Neuron (in vitro differentiated cells): ENCODE measurements at regions not wholly inside any gene's neighbourhood (a gene's known extent, or its start where the extent isn't known, plus 50 kb on each side); places are given as distances from the start of the nearest gene placed in this dataset.

Source experiments
- H2AFZ ChIP-seq: one replicate; pipeline ENCODE4 v1.6.1; 2013; ENCODE audit warnings: low read depth, mild to moderate bottlenecking, inconsistent platforms, low read length, moderate library complexity
- H3K27me3 ChIP-seq: one replicate; pipeline ENCODE4 v1.6.1; 2013; ENCODE audit warnings: low read length; ENCODE audit not compliant: insufficient read depth
- H3K36me3 ChIP-seq: one replicate; pipeline ENCODE4 v1.6.1; 2013; ENCODE audit warnings: low read length; ENCODE audit not compliant: insufficient read depth
- H3K4me1 ChIP-seq: one replicate; pipeline ENCODE4 v1.6.1; 2013; ENCODE audit warnings: low read length; ENCODE audit not compliant: insufficient read depth
- H3K4me3 ChIP-seq: 2 replicates; pipeline ENCODE4 v1.5.1; 2013; ENCODE audit warnings: mild to moderate bottlenecking, low read length, moderate library complexity
- H3K9me3 ChIP-seq: one replicate; pipeline ENCODE4 v1.6.1; 2013; ENCODE audit warnings: low read length

DNA sequence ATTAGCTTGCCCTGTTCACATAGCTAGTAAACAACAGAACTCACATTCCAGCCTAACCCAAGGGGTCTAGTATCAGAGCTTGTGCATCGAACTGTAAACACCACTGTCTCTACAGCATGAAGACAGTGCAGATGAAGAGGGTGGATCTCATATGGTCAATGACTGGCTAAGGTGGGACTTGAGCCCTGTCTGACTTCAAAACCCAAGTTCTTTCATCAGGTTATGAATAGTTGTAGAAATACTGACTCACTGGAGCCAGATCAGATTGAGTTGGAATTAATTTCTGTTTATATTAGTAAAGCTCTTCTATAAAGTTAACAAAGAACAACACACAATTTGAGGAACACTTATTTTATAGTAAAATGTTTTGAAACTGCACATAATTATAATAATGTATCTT lies 161.7 kb upstream of the ARHGAP20 start:
- no peak overlapping the region for H3K4me3 ChIP-seq
- no peak overlapping the region for H2AFZ ChIP-seq
- H3K9me3 ChIP-seq = no peaks in the 10 kb centered on the region
- H3K4me1 ChIP-seq = no peaks in the 10 kb centered on the region
- no peaks in the 10 kb centered on the region for H3K36me3 ChIP-seq
- no peaks in the 10 kb centered on the region for H3K27me3 ChIP-seq

- no peaks in the 10 kb centered on the region for H3K36me3 ChIP-seq
- H3K27me3 ChIP-seq = no peaks in the 10 kb centered on the region
- H3K9me3 ChIP-seq = no peaks in the 10 kb centered on the region
- no peaks in the 10 kb centered on the region for H3K4me1 ChIP-seq
- H3K4me3 ChIP-seq = no peak overlapping the region
- no peak overlapping the region for H2AFZ ChIP-seq
These were observed 158.7 kb upstream of the ARHGAP20 start for GRCh38 chr11:110870816-110871522.

GRCh38 chr11:110867951-110868350 lies 155.7 kb upstream of the ARHGAP20 start:
- H3K4me3 ChIP-seq = no peak overlapping the region
- no peaks in the 10 kb centered on the region for H3K4me1 ChIP-seq
- H3K9me3 ChIP-seq = no peaks in the 10 kb centered on the region
- no peak overlapping the region for H2AFZ ChIP-seq
- H3K36me3 ChIP-seq = no peaks in the 10 kb centered on the region
- no peaks in the 10 kb centered on the region for H3K27me3 ChIP-seq

GRCh38 chr11:110866081-110866480 lies 153.8 kb upstream of the ARHGAP20 start:
- Histone ChIP-seq H3K36me3 (no peaks in the 10 kb centered on the region), H3K4me1 (no peaks in the 10 kb centered on the region), H3K9me3 (no peaks in the 10 kb centered on the region), H3K4me3 (no peak overlapping the region), H2AFZ (no peak overlapping the region), H3K27me3 (no peaks in the 10 kb centered on the region)

GRCh38 chr11:110862407-110862806 lies 150.2 kb upstream of the ARHGAP20 start:
- Histone ChIP-seq H3K9me3 (no peaks in the 10 kb centered on the region), H3K27me3 (no peaks in the 10 kb centered on the region), H3K4me1 (no peaks in the 10 kb centered on the region), H3K36me3 (no peaks in the 10 kb centered on the region), H2AFZ (no peak overlapping the region), H3K4me3 (no peak overlapping the region)

GRCh38 chr11:110860461-110860860 lies 148.2 kb upstream of the ARHGAP20 start:
- Histone ChIP-seq H3K4me1 (no peaks in the 10 kb centered on the region), H3K4me3 (no peak overlapping the region), H3K36me3 (no peaks in the 10 kb centered on the region), H3K27me3 (no peaks in the 10 kb centered on the region), H2AFZ (no peak overlapping the region), H3K9me3 (no peaks in the 10 kb centered on the region)

GRCh38 chr11:110859998-110860397 lies 147.8 kb upstream of the ARHGAP20 start:
- no peaks in the 10 kb centered on the region for H3K27me3 ChIP-seq
- H3K36me3 ChIP-seq = no peaks in the 10 kb centered on the region
- H2AFZ ChIP-seq = no peak overlapping the region
- H3K4me3 ChIP-seq = no peak overlapping the region
- H3K4me1 ChIP-seq = no peaks in the 10 kb centered on the region
- H3K9me3 ChIP-seq = no peaks in the 10 kb centered on the region

DNA sequence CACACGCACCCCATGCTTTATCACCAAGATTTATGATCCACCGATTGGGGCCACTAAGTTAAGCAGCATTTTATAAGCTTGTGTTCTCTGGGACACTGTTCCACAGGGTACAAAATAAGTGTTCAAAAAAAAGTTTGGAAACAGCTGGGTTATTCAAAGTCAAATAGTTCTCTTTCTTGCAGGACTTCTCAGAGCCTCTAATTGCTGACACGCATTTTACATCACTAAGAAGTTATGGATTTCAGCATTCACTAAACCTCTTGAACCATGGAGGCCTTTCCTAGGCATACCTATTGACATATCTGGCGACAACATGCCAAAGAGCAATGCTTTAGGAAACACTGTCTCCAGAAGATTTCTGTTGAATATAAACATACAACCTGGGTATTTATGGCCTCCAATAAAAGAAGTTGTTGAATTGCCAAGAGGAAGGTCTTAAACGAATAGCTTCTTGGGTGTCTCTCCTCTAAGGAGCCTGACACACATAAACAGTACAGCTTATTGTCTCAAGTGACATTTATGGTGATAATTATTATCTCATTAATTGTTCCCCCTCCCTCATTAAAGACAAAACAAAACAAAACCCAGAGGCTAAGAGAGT lies 147.1 kb upstream of the ARHGAP20 start:
- Histone ChIP-seq H3K36me3 (no peaks in the 10 kb centered on the region), H2AFZ (no peak overlapping the region), H3K27me3 (no peaks in the 10 kb centered on the region), H3K9me3 (no peaks in the 10 kb centered on the region), H3K4me3 (no peak overlapping the region), H3K4me1 (no peaks in the 10 kb centered on the region)

GRCh38 chr11:110858547-110858921 lies 146.3 kb upstream of the ARHGAP20 start:
- no peak overlapping the region for H3K4me3 ChIP-seq
- no peaks in the 10 kb centered on the region for H3K9me3 ChIP-seq
- H3K27me3 ChIP-seq = no peaks in the 10 kb centered on the region
- H3K36me3 ChIP-seq = no peaks in the 10 kb centered on the region
- H3K4me1 ChIP-seq = no peaks in the 10 kb centered on the region
- H2AFZ ChIP-seq = no peak overlapping the region

- Histone ChIP-seq H3K4me1 (no peaks in the 10 kb centered on the region), H3K9me3 (no peaks in the 10 kb centered on the region), H3K36me3 (no peaks in the 10 kb centered on the region), H3K4me3 (no peak overlapping the region), H3K27me3 (no peaks in the 10 kb centered on the region), H2AFZ (no peak overlapping the region)
These were observed 145.8 kb upstream of the ARHGAP20 start for GRCh38 chr11:110857892-110858546.

GRCh38 chr11:110856996-110857812 lies 145.0 kb upstream of the ARHGAP20 start:
- Histone ChIP-seq H3K27me3 (no peaks in the 10 kb centered on the region), H3K4me3 (no peak overlapping the region), H3K9me3 (no peaks in the 10 kb centered on the region), H3K36me3 (no peaks in the 10 kb centered on the region), H2AFZ (no peak overlapping the region), H3K4me1 (no peaks in the 10 kb centered on the region)

GRCh38 chr11:110856340-110856739 lies 144.1 kb upstream of the ARHGAP20 start:
- Histone ChIP-seq H3K4me3 (no peak overlapping the region), H3K27me3 (no peaks in the 10 kb centered on the region), H2AFZ (no peak overlapping the region), H3K9me3 (no peaks in the 10 kb centered on the region), H3K36me3 (no peaks in the 10 kb centered on the region), H3K4me1 (no peaks in the 10 kb centered on the region)

DNA sequence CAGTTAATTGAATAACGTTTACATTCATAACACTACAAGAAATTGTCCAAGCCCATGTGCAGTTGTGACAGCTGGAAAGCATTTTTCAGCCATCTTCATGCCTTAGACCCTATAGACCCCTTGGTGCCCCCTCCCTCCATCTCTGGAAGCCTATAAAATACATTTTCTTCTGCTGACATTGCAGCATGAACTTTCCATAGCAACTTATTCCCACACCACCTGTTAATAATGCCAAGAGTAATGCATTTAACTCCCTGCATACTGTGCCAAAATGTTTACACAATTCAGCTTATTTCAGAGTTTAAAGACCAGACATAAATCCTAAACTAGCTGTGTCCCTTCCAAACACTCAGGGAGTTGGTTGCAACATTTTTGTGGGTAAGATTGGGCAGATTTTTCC lies 143.0 kb upstream of the ARHGAP20 start:
- Histone ChIP-seq H3K27me3 (no peaks in the 10 kb centered on the region), H3K4me3 (no peak overlapping the region), H3K4me1 (no peaks in the 10 kb centered on the region), H3K36me3 (no peaks in the 10 kb centered on the region), H3K9me3 (no peaks in the 10 kb centered on the region), H2AFZ (no peak overlapping the region)
